CD4-positive, alpha-beta memory T cell (primary cell): ENCODE measurements at regions not wholly inside any gene's neighbourhood (a gene's known extent, or its start where the extent isn't known, plus 50 kb on each side); places are given as distances from the start of the nearest gene placed in this dataset.

ENCODE experiments used
- CTCF ChIA-PET: fragments of 350-600 bp; sonication (Branson Sonifier 250); formaldehyde crosslinking; loops from one replicate; lab custom pipeline; 2021; ENCODE audit warnings: inconsistent platforms; ENCODE audit not compliant: partially characterized antibody; lab: Charles Lee
- POLR2A ChIA-PET: fragments of 350-600 bp; sonication (Branson Sonifier 250); formaldehyde crosslinking; loops from one replicate; lab custom pipeline; 2021; ENCODE audit not compliant: partially characterized antibody; lab: Charles Lee
- DNase-seq, 5 donors: peaks; one replicate each; pipeline versions ENCODE4 v3.0.0 to v3.0.0-alpha.2; 2020 to 2022; ENCODE audit warnings: mixed read lengths in 1 of 5
- H3K27ac ChIP-seq: one replicate; pipeline ENCODE4 v1.7.0; 2013; ENCODE audit warnings: low read depth, low read length
- H3K27me3 ChIP-seq: 2 replicates; pipeline ENCODE4 v1.7.0; 2013; ENCODE audit warnings: mild to moderate bottlenecking, low read length, moderate library complexity; ENCODE audit not compliant: insufficient read depth
- H3K36me3 ChIP-seq: 2 replicates; pipeline ENCODE4 v1.7.0; 2013; ENCODE audit warnings: mild to moderate bottlenecking, low read length, moderate library complexity; ENCODE audit not compliant: insufficient read depth
- H3K4me1 ChIP-seq: 2 replicates; pipeline ENCODE4 v1.7.0; 2013; ENCODE audit warnings: mild to moderate bottlenecking, low read length, moderate library complexity; ENCODE audit not compliant: insufficient read depth
- H3K4me3 ChIP-seq, 2 donors: one replicate each; pipeline ENCODE4 v1.7.0; 2013; ENCODE audit warnings: low read length in 2 of 2, mild to moderate bottlenecking in 1 of 2
- H3K9me3 ChIP-seq, 2 donors: one replicate each; pipeline ENCODE4 v1.7.0; 2013; ENCODE audit warnings: low read length in 2 of 2, control low read depth in 1 of 2; ENCODE audit not compliant: control insufficient read depth in 1 of 2
- H3K27ac Mint-ChIP-seq, 7 donors: one replicate each; pipeline ENCODE4 v1.8.0; 2020 to 2021; ENCODE audit warnings: mixed read lengths in 7 of 7, mild to moderate bottlenecking in 6 of 7, inconsistent platforms in 3 of 7, moderate library complexity in 3 of 7
- H3K27me3 Mint-ChIP-seq, 2 donors: one replicate each; pipeline ENCODE4 v1.8.0; 2020 to 2021; ENCODE audit warnings: mixed read lengths in 2 of 2
- H3K36me3 Mint-ChIP-seq, 2 donors: one replicate each; pipeline ENCODE4 v1.8.0; 2020 to 2021; ENCODE audit warnings: mixed read lengths in 2 of 2, inconsistent platforms in 1 of 2, mild to moderate bottlenecking in 1 of 2
- H3K4me1 Mint-ChIP-seq, 4 donors: one replicate each; pipeline ENCODE4 v1.8.0; 2020 to 2021; ENCODE audit warnings: mixed read lengths in 4 of 4, mild to moderate bottlenecking in 1 of 4
- H3K4me3 Mint-ChIP-seq, 8 donors: one replicate each; pipeline ENCODE4 v1.8.0; 2020 to 2021; ENCODE audit warnings: mixed read lengths in 8 of 8, mild to moderate bottlenecking in 7 of 8, moderate library complexity in 6 of 8, inconsistent platforms in 3 of 8
- H3K9me3 Mint-ChIP-seq, 8 donors: one replicate each; pipeline ENCODE4 v1.8.0; 2020 to 2021; ENCODE audit warnings: mixed read lengths in 8 of 8, mild to moderate bottlenecking in 5 of 8, inconsistent platforms in 3 of 8, moderate library complexity in 1 of 8
- intact Hi-C: fragments of 100-400 bp; cut with micrococcal nuclease; formaldehyde crosslinking; loops from one replicate; pipeline ENCODE4 v1.15.1; 2023

DNA sequence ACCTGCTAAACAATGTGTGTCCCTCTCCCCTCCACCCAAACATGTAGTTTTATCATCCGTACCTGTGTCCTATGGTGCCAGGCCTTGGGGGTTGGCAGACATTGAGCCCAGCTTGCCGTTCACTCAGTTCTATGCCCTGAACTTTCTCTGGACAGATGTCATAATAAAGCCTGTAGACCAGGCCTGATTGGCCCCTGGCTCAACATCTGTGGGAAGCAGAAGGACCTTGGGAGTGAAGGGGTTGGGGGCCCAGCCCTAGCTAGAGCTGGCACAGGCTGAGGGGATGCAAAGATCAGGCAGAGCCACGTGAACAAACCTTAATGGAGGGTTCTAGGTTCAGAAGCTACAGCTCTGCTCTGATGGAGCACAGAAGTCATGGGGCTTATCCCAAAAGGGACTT, 600.6 kb downstream of the BUD13 start:
- POLR2A ChIA-PET, result no interaction called here
- peaks cover 0 to 2% (median 0%) of the 10 kb centered on the region in 4 donors for H3K4me1 Mint-ChIP-seq
- Histone ChIP-seq H3K27ac (no peak overlapping the region), H3K36me3 (no peaks in the 10 kb centered on the region), H3K9me3 (no peaks in the 10 kb centered on the region), H3K27me3 (no peaks in the 10 kb centered on the region), H3K4me3 (no peak overlapping the region), H3K4me1 (no peaks in the 10 kb centered on the region)
- no peak overlapping the region for H3K4me3 Mint-ChIP-seq
- no peak for DNase-seq
- H3K9me3 Mint-ChIP-seq, result peaks cover 0 to 2% (median 0%) of the 10 kb centered on the region in 8 donors
- CTCF ChIA-PET, result no interaction called here
- H3K27ac Mint-ChIP-seq, result no peak overlapping the region
- H3K27me3 Mint-ChIP-seq, result peaks cover 4 to 11% of the 10 kb centered on the region in 2 donors
- H3K36me3 Mint-ChIP-seq, result no peaks in the 10 kb centered on the region
- intact Hi-C loops, result no loop called here

DNA sequence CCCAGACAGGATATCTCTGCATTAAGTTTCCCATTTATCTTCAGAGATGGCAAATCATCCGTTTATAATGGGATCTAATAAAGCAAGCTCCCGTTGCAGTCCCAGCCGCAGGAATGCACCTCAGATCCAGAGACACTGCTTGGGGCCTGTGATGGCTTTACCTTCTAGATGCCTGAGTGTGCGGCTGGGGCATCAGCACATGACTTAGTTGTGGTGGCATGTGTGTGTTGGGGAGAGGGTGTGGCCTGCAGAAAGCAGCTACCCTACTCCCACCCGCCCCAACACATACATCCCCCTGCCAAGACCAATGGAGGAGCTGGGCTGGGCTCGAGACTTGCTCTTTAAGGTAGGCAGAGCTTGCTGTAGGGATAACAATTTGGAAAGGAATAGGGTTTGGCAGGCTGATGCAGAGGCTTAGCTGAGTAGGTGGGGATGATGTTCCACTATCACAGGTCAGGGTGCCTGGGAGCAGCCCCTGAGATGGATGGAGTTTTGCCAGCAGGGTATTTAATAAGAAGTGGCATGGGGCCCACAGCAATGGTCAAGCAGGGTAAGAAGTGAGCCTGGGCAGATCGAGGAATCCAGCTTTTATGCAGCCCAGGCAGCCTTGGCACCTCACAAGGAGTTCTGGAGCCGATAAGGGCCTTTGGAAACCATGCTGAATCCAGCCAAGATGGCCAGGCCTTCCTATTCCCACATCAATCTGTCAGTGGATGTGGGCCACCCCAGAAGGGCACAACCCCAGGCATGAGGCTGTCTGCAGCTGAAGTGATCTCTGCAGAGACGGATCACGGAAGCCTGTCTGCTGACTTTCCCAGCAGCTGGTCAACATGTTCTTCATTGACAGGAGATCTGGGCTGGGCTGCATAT, 601.3 kb downstream of the BUD13 start:
- ChIA-PET POLR2A (no interaction called here), CTCF (no interaction called here)
- H3K4me3 ChIP-seq, result no peak overlapping the region
- no peak for DNase-seq
- H3K27ac ChIP-seq, result no peak overlapping the region
- no peaks in the 10 kb centered on the region for H3K36me3 ChIP-seq
- intact Hi-C loops, result no loop called here
- H3K4me1 Mint-ChIP-seq, result peaks cover 0 to 2% (median 0%) of the 10 kb centered on the region in 4 donors
- H3K9me3 ChIP-seq, result no peaks in the 10 kb centered on the region
- peaks cover 0 to 2% (median 0%) of the 10 kb centered on the region in 8 donors for H3K9me3 Mint-ChIP-seq
- H3K27ac Mint-ChIP-seq, result no peak overlapping the region
- H3K4me3 Mint-ChIP-seq, result no peak overlapping the region
- H3K27me3 ChIP-seq, result no peaks in the 10 kb centered on the region
- no peaks in the 10 kb centered on the region for H3K4me1 ChIP-seq
- H3K27me3 Mint-ChIP-seq, result peaks cover 4 to 8% of the 10 kb centered on the region in 2 donors
- no peaks in the 10 kb centered on the region for H3K36me3 Mint-ChIP-seq

- no peak for DNase-seq
- Histone ChIP-seq H3K4me1 (no peaks in the 10 kb centered on the region), H3K27me3 (no peaks in the 10 kb centered on the region), H3K27ac (no peak overlapping the region), H3K9me3 (no peaks in the 10 kb centered on the region), H3K4me3 (no peak overlapping the region), H3K36me3 (no peaks in the 10 kb centered on the region)
- H3K4me1 Mint-ChIP-seq, result peaks cover 0 to 2% (median 0%) of the 10 kb centered on the region in 4 donors
- H3K9me3 Mint-ChIP-seq, result peaks cover 0 to 2% (median 0%) of the 10 kb centered on the region in 8 donors
- H3K27me3 Mint-ChIP-seq, result peaks cover 4 to 7% of the 10 kb centered on the region in 2 donors
- H3K4me3 Mint-ChIP-seq, result no peak overlapping the region
- ChIA-PET POLR2A (no interaction called here), CTCF (no interaction called here)
- intact Hi-C loops, result no loop called here
- no peaks in the 10 kb centered on the region for H3K36me3 Mint-ChIP-seq
- H3K27ac Mint-ChIP-seq, result no peak overlapping the region
Measured at GRCh38 chr11:116170526-116171120, 602.2 kb downstream of the BUD13 start.

GRCh38 chr11:116169776-116170175, 603.0 kb downstream of the BUD13 start:
- CTCF ChIA-PET, result no interaction called here
- Mint-ChIP-seq H3K4me3 (no peak overlapping the region), H3K27ac (no peak overlapping the region), H3K36me3 (no peaks in the 10 kb centered on the region), H3K9me3 (peaks cover 0 to 2% (median 0%) of the 10 kb centered on the region in 8 donors), H3K4me1 (peaks cover 0 to 2% (median 0%) of the 10 kb centered on the region in 4 donors), H3K27me3 (peaks cover 4% of the 10 kb centered on the region in 2 donors)
- Histone ChIP-seq H3K27me3 (no peaks in the 10 kb centered on the region), H3K4me3 (no peak overlapping the region), H3K36me3 (no peaks in the 10 kb centered on the region), H3K9me3 (no peaks in the 10 kb centered on the region), H3K4me1 (no peaks in the 10 kb centered on the region), H3K27ac (no peak overlapping the region)
- POLR2A ChIA-PET, result no interaction called here
- no peak for DNase-seq
- intact Hi-C loops, result no loop called here

GRCh38 chr11:116168459-116168787, 604.4 kb downstream of the BUD13 start:
- no peak overlapping the region for H3K4me3 Mint-ChIP-seq
- ChIA-PET POLR2A (no interaction called here), CTCF (no interaction called here)
- H3K27ac Mint-ChIP-seq, result no peak overlapping the region
- Histone ChIP-seq H3K4me1 (no peaks in the 10 kb centered on the region), H3K4me3 (no peak overlapping the region), H3K27ac (no peak overlapping the region), H3K36me3 (no peaks in the 10 kb centered on the region), H3K9me3 (no peaks in the 10 kb centered on the region), H3K27me3 (no peaks in the 10 kb centered on the region)
- no peak for DNase-seq
- no peaks in the 10 kb centered on the region for H3K36me3 Mint-ChIP-seq
- peaks cover 0 to 2% (median 0%) of the 10 kb centered on the region in 8 donors for H3K9me3 Mint-ChIP-seq
- no peaks in the 10 kb centered on the region for H3K4me1 Mint-ChIP-seq
- peaks cover 0 to 2% of the 10 kb centered on the region in 2 donors for H3K27me3 Mint-ChIP-seq
- intact Hi-C loops, result no loop called here

- peaks cover 0 to 2% (median 0%) of the 10 kb centered on the region in 8 donors for H3K9me3 Mint-ChIP-seq
- no peak overlapping the region for H3K27ac Mint-ChIP-seq
- POLR2A ChIA-PET, result no interaction called here
- intact Hi-C loops, result no loop called here
- H3K4me1 Mint-ChIP-seq, result no peaks in the 10 kb centered on the region
- peaks cover 0 to 2% of the 10 kb centered on the region in 2 donors for H3K27me3 Mint-ChIP-seq
- no peaks in the 10 kb centered on the region for H3K36me3 ChIP-seq
- no peak overlapping the region for H3K27ac ChIP-seq
- H3K4me3 ChIP-seq, result no peak overlapping the region
- DNase-seq, result no peak
- CTCF ChIA-PET, result no interaction called here
- H3K4me3 Mint-ChIP-seq, result no peak overlapping the region
- H3K36me3 Mint-ChIP-seq, result no peaks in the 10 kb centered on the region
- H3K4me1 ChIP-seq, result no peaks in the 10 kb centered on the region
- H3K27me3 ChIP-seq, result no peaks in the 10 kb centered on the region
- H3K9me3 ChIP-seq, result no peaks in the 10 kb centered on the region
Measured at GRCh38 chr11:116167706-116168458, 604.9 kb downstream of the BUD13 start.
